Fibroblast of skin of abdomen (primary cell): ENCODE measurements at regions not wholly inside any gene's neighbourhood (a gene's known extent, or its start where the extent isn't known, plus 50 kb on each side); places are given as distances from the start of the nearest gene placed in this dataset.

Source experiments
- DNase-seq: peaks from one replicate; pipeline ENCODE4 v3.0.0-alpha.2; 2013

DNA sequence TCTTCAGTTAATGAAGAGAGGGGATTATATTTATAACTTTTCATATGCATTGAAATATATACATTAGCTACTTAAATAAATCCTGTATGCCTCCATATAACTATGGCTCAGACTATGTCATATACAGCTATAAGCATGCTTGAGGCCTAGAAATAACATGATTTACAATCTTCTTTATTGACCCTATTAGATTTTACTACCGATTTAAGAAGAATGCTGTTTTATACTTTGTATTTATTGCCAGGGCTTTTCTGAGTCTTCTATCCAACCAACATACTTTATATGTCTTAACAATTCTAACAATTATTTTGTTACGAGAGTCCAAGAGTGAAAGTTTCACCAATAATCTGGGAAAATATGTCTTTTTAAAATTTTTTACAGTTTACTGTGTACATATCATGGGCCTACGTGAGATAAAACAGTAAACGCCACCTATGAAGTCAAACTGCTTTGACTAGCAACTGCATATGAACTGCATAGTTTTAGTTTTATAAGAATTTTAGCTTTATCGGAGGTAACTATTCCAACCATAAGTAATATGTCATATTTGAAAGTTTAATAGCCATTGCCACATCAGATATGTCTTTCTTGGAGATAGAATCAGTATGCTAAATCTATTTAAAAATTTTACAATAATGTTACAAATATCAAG, 861.0 kb downstream of the USP25 start:
- DNase-seq = no peak

DNA sequence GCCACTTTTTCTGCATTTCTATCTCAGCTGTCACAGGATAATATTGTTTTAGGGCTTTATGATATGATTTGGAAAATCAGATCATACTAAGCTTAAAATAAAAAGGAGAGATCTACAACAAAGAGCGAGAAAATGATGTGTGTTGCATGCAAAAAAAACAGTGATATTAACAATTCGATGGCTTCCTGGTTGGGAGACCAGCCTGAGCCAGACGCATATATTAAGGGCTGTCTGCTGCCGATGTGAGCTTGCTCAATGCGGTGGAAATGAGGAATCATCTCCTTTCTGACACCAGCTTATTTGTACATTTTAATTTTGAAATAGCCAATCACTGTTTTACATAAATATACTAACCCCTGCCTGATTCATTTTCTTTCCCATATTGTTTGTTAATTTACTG, 862.6 kb downstream of the USP25 start:
- no peak for DNase-seq

DNA sequence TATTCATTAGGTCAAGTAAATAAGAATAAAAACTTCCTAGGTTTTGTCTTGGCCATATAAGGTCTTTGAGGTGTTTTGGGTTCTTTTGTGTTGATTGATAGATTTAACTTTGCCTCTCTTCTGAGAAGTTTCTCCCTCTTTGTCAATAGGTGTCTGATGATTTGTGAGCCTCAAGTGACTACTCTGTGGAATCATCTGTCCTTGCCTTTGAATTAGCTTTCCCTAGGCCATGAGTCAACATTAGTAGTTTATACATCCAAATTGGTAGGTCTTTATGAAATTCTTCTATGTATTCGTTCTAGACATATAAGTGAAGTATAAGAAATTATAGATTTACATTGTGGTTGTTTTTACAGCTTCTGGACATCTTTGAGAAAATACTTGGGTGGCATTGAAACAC, 864.4 kb downstream of the USP25 start:
- no peak for DNase-seq

DNA sequence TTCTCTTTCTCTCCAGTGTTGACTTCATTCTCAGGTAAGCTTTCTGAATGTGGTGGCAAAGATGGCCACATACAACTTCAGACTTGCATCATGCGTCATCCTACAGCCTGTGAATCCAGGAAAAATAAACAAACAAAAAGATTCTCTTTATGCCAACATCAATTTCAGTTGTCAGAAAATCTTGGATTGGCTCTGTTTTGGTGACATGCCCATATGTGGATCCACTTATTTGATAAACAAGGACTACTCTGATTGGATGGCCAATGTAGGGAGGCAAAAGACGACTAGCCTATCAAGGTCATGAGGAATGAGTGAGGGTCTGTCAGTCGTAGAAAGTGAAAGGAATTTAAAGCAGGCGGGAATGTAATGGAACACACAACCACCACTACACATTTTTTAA, 866.6 kb downstream of the USP25 start:
- DNase-seq = no peak

DNA sequence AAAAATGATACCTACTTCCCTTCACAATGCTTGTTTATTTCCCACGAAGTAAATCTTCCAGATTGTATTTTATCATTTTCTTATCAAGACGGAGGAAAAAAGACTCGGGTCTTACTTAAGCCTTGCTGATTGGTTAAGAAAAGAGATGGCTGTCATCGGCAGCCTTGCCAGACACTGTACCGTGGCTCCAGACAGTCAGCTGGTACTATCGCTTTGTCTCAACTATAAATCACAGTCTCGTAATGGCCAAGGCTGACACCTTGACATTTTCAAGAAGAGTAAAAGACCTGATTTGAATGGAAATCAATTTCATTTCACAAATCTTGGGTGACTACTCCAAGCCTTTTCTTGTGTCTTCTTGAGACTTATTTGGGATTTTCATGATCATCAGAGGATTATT, 868.0 kb downstream of the USP25 start:
- no peak for DNase-seq

DNA sequence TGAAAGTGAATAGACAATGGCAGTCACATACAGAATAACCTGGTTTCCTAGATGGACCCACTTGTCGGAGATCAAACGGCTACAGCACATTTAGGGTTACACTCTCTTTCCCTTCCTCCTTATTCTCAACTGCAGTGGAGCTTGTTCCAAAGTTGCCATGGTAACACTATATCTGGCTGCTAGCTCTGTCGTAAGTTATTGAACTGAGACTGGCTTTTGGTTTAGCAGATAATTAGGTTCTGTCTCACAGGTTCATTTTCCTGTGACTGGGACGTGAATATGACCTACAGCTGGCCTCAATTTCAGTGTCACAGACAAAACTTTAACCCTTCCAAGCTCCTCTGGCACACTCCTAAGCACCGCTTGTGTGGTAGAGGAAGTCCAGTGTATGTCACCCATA, 875.8 kb downstream of the USP25 start:
- DNase-seq = no peak

DNA sequence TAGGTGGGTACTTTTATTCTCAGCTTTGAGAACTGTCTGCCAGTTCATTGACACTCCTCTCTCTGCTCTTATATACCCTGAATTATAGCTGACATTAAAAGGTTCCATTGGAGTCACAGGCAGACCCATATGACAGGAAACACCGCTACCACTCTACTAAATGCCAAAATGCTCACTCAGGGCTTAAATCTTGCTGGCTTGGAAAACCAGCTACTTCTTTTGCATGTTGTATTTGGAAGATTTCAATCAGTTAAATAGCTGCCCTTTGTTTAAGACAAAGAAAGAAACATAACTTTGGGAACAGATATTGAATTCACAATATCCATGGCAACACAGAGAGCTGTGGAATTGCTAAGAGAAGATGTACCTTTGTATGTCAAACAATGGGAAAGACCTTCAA, 876.5 kb downstream of the USP25 start:
- no peak for DNase-seq

DNA sequence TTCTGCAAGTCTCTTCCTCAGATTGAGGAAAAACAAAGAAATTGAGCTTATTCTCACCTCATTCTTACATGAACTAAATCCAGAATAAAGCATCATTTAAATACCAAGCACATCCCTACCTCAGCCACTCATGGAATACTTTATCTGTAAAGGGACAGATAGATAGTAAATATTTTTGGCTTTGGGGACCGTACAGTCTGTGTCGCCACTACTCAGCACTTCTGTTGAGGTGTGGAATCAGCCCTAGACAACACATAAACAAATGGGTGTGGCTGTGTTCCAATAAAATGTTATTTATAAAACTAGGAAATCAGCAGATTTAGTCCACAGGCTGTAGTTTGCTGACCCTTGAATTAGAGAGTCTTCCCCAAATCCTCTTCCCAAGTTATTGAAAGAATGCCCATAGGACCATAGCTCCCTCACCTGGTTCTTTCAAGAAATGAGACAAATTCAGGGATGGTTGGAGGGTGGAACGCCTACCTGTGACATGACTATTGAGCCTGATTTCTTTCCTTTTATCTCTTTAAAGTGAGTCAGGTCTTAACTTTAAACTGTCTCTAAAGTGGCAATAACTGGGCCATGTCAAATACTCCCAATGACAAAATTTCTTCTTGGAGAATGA, 878.5 kb downstream of the USP25 start:
- no peak for DNase-seq

DNA sequence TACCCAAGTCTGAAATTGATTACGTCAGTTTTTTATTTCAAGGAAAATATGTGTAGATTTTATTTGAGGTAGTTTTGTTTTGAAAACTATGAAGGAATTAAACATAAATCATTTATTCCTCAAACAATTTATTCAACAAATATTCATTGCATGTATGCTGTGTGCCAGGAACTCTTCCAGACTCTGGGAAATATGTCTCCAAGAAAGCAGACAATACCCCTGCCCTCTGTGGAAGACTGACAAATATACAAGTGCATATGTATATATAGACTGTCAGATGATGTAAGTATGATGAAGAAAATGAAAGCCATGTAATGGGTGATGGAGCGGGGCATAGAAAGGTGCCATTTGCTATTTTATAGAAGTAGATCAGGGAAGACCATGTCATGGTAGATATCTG, 889.5 kb downstream of the USP25 start:
- peak; percentile 40 for DNase-seq

DNA sequence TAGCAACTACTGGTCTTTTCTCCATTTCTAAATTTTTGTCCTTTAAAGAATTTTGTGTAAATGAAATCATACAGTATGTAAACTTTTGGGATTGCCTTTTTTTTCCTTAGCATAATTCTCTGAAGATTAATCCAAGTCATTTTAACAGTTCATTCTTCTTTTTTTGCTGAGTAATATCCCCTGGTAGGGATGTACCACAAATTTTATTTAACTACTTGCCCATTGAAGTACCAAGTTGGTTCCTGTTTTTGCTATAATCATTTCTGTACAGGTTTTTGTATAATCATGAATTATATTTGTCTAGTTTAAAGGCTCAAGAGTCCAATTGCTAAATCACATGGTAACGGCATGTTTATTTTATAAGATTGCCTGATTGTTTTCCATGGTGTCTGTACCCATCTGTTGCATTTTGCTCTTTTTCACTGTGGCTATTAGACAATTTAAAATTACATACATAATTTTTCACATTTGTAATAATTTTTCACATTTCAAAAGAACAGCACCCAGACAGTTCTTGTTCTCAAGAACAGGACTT, 891.1 kb downstream of the USP25 start:
- DNase-seq = no peak

DNA sequence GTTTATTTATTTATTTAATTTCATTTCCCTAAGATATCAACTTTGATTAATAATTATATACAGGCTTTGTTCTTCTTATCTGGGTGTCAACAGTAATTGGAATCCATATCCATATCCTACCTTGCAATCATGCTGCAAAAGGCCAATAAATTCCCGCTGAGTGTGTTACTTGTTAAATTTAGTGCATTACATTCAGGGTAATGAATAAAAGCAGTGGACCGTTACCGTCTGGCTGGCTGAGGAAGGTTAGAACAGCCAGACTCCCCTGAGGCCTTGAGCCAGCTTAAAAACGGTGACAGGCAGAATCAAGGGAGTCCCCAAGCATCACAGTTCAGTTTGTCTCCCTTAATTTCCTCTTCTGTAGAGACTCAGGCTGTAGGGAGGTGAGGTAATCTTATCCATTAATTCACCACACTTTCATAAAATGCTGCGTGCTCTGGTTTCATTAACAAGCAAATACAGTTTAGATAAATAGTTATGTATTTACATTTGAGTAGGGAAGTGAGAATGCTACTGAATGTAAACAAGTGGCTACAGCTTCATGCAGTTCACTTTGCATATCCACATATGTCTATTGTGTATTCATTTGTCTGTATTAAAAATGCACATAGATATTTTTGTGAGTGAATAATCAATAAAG, 888.2 kb upstream of the CXADR start:
- no peak for DNase-seq

DNA sequence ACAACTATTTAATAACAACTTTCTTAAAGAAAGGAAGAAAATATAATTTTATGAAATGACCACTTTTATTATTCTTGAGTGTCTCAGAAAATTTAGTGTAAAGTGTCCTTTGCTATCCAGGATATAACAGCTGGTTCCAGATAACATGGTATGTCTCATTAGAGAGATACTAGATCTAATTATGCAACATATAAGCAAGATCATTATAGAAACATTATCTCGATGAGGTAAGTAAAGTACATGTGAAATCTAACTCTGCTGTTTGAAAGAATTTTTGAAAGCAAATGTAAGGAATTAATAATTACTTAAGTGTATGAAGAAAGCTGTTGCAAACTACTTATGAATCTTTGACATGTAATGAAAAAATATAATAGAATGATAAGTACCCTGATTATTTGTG, 887.4 kb upstream of the CXADR start:
- no peak for DNase-seq

DNA sequence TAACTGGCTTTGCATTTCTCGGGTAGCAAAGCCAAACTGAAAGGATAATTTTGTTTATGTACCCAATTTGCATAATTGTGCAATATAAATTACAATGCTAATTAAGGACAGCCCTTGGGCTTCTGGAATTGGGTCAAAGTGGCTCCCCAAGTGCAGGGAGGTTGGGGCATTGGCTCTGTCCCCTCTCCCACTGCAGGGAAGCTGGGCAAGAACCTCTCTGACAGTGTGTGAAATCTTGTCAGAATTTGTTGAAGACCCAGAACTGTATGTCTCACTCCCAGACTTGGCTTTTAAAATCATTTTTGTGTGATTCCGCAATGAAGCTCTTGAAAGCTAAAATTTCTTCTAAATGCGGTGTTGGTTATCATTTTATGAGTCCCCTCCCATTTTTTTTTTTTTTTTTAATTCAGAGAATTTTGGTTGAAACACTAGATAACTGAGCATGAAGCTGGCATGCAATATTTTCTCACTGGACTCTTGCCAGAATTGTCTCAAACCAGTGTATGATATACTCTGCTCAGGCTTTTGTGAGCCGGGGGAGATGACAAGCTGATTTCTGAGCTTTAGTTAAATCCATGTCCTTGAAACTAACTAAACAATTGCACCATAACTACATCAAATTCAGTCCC, 878.9 kb upstream of the CXADR start:
- peak; percentile 34 for DNase-seq

DNA sequence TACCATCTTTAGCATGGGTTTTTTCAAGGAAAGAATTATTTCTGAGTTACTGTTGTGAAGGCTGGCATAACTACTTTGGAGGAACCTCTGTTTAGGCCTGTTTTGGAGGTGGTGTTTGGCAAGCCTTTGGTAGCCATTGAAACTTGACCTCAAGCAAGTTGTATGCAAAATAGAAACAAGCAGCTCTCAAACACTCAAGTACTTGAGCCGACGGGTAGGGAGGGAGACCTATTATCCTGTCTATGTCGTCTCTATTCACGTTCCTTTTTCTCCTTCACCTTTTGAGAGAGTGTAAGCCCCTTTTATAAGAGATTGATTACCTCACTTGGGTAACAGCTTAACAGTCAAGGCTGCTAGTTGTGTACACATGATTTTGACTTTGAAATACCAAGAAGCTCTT, 878.3 kb upstream of the CXADR start:
- no peak for DNase-seq

DNA sequence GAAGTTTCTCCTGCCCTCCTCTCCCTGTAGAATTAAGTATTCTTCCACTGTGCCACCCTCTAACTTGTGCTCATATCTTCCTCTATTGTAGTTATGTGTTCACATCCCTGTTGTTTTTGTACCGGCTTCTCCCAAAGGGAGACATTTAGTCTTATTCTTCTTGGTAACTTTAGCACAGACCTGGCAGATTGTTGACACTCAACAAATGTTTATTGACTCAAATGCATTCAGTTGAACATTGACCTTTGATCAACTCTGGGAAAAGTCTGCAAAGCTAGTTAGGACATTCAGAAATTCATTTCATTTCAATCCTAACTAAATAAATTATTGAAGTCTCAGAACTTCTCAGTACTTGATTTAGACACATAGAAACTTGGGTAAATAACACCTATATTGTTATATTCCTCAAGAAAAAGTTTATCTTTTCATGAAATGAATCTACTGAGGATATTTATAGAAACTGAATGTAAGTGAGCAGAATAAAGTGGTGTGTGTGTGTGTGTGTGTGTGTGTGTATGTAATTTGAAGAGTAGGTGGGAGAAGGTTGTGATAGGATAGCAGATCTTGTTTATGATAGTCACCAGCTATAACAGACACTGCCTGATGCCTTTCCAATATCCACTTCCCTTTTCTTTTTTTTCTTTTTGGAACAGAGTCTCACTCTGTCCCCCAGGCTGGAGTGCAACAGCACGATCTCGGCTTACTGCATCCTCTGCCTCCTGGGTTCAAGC, 872.4 kb upstream of the CXADR start:
- DNase-seq = no peak

DNA sequence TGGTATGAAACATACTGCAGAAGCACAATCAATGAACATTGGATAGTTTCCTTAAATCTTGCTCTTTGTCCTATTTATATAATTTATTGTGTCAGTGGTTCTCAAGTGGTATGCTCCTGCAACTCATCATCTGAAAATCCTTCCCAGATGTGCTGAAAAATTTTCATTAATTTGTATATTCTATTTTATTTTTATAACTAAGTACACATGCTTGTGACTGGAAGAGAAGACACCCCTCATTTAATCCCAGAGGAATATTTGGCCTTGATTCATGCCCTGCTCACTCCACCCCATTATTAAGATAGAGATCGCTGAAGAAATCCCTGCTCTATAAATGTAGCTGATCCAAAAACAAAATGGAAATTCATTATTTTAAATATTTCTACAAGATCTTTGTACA, 870.5 kb upstream of the CXADR start:
- DNase-seq = peak; percentile 39

DNA sequence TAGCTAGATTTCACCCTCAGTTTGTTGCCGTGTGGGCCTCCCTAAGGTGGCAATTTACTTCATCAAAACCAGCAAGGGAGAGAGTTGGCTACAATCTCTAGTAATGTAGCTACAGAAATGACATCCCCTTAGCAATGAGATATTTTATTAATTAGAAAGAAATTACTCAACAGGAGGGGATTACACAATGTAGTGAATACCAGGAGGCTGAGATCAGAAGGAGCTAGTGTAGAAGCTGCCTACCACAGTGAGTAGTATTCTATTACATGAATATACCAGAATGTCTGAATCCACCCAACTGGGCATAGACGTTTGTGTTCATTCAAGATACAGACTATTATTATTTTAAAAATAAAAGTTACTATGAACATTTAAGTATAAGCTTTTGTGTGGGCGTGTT, 868.2 kb upstream of the CXADR start:
- DNase-seq = peak; percentile 60

DNA sequence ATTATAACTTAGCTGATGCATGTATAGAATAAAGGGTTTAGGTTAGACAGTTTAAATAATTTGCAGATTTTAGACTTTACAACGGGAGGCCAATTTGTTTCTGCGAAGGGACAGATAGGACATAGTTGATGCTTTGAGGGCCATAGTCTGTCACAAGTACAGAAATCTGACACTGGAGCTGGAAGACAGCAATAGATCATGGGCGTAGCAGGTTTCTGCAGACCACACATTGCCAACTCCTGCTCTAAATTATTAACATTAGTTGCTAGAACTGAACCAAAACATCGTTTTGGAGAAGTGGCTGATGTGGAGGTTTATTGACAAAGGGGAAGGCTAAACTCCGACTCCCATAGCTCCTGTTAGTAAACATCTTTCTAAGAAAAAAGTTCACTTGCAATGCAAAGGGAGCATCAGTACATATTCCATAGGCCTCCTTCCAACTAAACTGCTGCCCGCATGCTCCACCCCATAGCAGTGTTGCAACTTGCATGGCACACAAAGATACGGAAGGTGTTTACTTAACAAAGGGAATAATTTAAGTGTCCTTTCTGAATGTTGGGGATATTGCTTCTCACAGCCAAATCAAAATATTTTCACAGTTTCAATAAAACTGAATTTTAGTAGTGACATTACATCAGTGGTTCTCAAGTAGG, 862.0 kb upstream of the CXADR start:
- DNase-seq = no peak

DNA sequence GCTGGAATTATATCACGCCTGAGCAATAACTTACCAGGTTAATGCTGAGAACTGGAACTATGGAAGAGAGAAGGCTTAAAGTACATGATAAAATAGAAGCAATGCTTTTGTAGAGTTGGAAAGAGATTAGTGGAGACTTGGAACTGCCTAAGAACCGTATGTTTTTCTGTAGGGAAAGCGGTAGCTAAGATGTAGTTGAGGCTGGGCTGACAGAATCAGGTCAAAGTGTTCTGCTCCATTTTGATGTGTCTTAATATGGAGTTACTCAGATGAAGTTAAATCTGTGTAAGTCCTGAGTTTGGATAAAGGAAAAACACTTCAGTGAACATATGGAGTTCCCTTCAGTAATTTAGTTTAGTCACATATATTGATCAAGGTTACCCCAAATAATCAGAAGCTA, 860.9 kb upstream of the CXADR start:
- DNase-seq = no peak

DNA sequence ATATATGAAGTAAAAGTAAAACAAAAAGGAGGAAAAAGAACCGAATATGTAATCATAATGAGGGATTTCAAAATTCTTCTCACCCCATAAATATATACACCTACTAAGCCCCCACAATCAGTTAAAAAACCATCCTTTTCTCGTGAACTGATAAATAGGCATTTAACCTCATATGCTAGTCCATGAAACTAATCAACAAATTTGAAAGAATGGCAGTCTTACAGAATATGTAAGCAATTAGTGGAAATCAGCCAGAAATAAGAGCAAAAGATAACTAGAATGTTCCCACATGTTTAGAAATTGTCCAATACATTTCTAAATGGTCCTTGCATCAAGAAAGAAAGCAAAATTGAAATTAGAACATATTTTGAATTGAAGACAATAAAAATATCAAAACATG, 849.4 kb upstream of the CXADR start:
- DNase-seq = no peak

DNA sequence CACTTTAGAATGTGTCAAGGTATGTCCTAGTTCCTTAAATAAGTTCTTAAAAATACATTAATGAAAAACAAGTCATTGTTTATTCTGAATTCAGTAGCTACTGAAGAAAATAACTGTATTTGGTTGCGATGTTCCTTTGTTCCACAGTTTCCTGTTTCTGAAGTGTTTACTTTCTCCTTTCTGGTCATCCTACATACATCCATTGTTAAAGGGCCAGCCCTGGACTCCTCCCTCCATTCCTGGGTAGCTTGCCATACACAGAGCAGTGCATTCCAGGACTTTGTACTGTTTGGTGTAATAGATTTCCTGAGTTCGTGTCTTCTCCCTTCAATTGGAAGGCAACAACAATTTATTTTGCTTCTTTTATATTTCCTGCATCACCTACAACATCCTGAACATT, 845.4 kb upstream of the CXADR start:
- DNase-seq = no peak

DNA sequence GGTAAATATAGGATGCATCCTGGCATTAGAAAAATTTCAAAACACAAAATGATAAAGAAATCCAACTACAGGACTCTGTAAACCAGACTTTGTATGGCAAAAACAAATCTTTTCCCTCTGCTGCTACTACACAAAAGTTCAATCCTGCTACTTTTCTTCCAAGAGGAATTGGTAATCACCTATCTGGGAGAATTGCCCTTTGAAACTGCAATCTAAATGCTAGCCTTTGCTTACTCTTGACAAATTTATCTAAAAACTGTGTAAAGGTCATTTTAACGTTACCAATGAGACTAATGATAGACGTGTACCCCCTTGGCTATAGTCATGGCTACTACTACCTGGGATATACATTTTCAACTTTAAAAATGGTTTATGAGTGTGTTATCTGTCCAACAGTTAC, 837.9 kb upstream of the CXADR start:
- no peak for DNase-seq
